Amygdala (tissue), 56 donors: ENCODE measurements at regions not wholly inside any gene's neighbourhood (a gene's known extent, or its start where the extent isn't known, plus 50 kb on each side); places are given as distances from the start of the nearest gene placed in this dataset.
"Not testable (repeated sequence)": the region's sequence is repeated elsewhere in the genome, so short reads cannot be mapped to it uniquely, and the experiment has no call there.

Experiments used
- DNase-seq, 56 donors: peaks; one replicate each; lab custom pipeline; 2025; lab: John Stamatoyannopoulos, UW

DNA sequence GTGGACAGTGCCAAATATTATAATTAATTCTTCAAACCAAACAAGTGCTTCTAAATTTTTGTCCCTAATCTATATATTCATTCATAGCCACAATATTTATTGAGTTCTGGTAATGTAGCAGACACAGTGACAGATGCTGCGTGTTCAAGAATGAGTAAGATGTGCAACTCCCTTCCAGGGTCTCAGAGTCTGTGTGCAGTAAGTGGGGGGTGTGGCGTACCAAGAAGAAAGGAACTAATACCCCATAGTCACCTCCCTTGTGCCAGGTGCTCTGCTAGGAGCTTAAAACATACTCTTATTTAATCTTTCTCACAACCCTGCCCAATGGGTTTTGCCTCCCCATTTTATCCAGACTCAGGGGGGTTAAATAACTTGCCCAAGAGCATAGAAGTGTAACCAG, 358.7 kb downstream of the BARHL2 start:
- no peak for DNase-seq

DNA sequence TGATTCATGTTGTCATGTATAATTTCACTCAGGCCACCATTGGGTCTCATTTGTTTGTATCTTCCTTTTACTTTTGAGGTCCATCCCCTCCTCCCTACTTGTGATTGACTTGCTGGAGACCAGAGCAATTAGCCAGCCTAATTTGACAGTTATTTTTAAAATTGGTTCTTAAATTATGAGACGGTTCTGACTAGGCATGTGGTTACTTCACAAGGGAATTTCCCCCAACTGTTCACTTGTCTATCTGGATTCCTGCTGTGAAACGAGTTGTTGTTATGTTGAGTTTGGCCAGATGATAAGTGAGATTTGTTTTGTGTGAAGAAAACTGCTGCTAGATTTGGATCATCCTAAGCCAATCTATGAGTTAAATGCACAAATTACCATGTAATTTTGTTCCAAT, 359.1 kb downstream of the BARHL2 start:
- no peak for DNase-seq

DNA sequence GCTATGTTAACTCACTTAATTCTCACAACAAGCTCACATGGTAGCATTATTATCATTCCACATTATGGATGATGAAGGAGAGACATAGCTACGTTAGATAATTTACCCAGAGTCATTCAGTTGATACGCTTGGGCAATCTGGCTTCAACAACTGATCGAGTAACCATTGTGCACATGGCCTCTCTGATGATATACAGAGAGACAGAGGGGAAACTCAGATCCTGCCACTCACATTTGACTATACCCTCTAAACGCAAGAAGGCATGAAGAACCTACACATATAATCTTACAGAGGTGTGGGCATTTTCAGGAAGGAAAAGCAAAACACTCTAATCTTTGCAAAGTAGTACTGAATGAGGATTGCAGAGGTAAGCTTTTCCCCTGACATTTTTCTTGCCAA, 360.1 kb downstream of the BARHL2 start:
- DNase-seq: no peak

DNA sequence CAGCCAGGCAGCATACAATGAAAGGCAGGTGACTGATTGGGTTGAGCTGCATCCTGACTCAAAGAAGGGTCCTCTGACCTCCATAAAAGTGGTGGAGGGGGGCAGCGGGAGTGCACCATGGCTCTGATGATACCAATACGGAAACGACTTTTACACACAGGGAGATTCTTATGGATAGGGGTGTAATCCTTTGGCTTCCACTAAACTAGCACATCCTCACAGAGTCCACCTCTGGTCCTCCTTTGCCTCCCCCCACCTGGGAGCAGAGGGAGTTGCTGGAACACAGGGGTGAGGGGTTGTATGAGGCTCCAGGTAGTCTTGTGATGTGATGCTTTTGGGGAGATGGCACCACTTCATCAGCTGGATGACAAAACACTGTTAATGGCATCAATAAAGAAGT, 361.0 kb downstream of the BARHL2 start:
- no peak for DNase-seq

DNA sequence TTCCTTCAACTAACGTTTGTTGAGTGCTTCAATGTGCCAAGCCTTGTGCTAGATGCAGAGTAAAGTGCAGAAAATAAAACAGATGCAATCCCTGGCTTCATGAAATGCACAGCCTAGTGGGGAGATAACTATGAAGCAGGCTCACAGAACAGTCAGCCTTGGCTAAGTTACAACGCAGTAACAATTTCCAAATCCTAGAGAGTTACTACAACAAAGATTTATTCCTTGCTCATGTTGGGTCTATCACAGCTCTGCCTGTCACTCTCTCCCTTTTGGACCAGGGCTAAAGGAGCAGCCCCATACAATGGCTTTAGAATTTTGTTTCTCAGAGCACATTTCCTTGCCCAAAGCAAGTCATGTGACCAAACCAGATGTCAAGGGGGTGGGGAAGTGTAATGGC, 359.8 kb downstream of the ZNF326 start:
- no peak for DNase-seq

DNA sequence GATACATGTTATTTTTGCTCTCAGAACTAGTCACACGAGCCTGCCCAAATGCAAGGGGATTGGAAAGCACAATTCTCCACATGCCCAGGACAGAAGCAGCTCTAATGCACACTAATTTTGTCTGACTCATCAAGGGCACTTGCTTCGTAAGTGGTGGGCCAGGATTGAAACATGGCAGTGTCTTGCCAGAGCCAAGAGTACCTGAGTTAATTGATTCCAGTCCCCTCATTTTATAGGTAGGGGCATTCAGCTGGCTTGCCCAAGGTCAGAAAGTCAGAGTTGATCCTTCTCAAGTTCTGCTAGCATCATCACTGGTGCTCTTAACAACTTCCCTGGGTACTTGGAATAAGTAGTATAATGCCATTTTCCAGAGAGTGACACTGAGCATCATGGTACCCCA, 356.1 kb downstream of the ZNF326 start:
- DNase-seq: no peak

DNA sequence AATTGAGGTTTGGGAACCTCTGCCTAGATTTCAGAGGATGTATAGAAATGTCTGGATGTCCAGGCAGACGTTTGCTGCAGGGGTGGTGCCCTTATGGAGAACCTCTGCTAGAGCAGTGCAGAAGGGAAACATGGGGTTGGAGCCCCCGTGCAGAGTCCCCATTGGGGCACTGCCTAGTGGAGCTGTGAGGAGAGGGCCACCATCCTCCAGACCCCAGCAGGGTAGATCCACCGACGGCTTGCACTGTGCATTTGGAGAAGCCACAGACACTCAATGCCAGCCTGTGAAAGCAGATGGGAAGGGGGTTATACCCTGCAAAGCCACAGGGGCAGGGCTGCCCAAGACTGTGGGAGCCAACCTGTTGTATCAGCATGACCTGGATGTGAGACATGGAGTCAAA, 354.6 kb downstream of the ZNF326 start:
- no peak for DNase-seq

DNA sequence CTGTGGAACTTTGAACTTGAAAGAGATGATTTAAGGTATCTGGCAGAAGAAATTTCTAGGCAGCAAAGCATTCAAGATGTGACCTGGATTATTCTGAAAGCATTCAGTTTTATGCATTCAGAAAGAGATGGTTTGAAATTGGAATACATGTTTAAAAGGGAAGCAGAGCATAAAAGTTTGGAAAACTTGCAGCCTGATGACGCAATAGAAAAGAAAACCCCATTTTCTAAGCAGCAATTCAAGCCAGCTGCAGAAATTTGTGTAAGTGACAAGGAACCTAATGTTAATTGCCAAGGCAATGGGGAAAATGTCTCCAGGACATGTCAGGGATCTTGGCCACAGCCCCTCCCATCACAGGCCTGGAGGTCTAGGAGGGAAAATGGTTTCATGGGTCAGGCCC, 354.0 kb downstream of the ZNF326 start:
- no peak for DNase-seq

DNA sequence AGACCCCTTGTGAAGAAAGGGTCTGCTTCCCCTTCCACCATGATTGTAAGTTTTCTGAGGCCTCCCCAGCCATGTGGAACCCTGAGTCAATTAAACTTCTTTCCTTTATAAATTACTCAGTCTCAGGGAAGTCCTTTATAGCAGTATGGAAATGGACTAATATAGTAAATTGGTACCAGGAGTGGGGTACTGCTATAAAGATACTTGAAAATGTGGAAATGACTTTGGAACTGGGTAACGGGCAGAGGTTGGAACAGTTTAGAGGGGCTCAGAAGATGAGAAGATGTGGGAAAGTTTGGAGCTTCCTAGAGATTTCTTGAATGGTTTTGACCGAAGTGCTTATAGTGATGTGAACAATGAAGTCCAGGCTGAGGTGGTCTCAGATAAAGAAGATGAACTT, 353.5 kb downstream of the ZNF326 start:
- not testable (repeated sequence) for DNase-seq

DNA sequence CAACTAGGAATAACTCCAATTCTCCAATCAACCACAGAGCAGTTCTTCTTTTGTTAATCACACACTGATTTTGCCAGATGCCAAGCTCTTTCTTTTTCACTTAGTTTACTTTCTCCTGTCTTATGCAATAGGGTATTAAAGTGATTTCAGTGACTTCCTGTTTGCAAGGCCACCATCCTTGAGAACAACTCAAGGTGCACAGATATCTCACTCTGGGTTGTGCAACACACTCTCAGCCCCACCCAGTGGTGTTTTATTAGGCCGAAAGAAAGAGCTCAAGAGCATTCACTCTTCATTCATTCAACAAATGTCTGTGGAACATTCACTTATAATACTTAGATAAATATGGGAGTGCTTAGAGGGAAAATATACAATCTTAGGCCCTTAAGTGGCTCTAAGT, 352.5 kb downstream of the ZNF326 start:
- DNase-seq: no peak

DNA sequence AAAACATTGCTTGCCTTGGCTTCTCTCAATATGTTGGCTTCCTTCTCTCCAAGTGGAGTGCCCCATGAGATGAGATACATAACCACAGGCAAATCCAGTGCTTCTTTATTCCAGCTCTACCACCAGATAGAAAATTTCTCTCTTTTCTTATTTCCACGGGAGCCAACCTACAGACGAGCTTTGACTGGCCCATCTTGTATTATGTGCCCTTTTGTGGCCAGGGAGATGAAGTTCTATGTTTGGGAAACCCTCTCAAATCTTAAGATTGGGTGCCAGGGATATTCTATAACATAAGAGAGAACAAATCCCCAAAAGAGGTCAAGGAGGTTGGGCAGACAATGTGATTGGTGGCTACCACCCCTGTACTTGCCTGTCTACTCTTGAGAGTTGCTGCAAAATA, 351.8 kb downstream of the ZNF326 start:
- DNase-seq: no peak

DNA sequence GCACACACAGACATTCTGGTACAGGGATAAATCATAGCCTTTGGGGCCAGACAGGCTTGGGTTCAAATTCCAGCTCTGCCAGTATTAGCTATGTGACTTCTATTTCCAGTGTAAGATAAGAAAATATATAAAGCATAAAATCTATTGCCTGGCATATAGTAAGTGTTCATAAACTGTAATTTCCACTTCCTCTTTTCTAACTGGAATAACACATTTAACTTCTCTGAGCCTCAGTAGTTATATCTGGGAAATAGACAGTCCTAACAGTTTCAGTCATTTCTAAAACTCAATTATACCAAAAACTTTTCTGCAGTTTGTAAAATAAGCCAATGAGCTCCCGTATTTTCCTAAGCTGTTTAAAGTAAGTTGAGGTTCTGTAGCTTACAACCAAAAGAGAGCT, 351.4 kb downstream of the ZNF326 start:
- no peak for DNase-seq

DNA sequence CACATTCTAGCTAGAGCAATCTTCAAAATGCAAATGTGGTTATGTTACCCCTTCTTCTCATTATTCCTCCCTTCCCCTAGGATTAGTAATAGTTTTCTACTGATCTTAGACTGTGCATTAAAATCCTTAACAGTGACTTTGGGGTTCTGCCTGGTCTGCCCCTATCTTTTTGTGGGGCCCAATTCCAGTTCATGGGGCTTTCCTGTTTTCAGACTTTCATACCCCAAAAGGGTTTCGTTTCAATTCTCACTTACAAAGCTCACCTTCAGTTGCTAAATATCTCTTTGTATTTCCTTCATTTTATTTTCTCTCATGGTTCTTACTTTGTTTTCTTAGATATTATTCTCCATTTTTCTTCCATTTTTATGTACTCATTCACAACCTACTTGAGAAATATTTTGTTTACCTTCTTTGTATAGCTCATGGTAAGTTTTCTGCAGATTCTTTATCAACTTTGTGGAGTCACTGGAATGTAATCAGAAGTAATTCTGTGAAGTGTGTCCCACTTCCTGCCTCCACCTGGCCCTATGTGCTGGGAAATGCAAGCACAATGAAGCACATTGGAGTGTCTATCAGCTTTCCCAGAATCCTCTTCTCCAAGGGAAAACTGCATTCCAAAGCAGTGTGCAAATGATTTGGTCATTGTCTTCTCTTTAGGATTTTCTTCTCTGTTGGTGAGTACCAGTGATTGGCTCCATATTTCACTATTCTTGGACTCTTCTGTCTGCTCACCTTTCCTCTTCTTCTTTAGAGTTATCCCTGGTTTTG, 350.2 kb downstream of the ZNF326 start:
- DNase-seq: no peak

DNA sequence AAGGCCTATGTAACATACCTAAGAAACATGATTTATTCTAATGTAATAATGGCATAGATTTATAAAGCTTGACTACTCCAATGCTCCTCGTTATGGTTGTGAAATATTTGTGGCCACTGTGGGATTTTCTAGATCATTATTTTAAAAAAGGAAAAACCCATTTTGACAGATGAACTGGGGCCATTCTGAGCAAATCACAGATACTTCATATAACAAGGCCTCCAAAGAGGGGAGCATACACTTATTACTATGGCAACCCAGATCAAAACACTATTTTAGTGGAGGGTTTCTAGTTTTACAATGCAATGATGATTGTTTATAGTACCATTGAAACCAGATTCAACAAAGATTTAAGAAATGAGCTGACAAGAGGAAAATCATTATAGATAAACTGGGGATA, 346.6 kb downstream of the ZNF326 start:
- DNase-seq: no peak

DNA sequence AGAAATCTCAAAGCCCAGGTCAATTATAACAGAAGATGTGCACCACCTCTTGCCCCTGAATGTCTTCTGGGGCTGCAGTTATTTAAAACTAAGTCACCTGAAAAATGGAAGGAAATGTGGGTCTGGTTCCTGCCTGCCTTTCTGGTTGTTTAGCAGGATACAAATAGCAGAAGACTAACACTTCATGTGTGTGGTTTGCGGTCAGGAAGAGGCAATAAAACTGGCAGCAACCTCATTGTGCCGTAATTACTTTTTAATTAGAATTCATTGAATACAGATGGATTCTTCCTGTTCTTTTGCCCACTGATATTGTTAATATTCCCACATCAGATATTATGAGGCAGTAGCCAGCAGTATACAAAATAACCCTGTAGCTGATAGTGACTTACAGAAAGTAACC, 345.7 kb downstream of the ZNF326 start:
- DNase-seq: no peak

DNA sequence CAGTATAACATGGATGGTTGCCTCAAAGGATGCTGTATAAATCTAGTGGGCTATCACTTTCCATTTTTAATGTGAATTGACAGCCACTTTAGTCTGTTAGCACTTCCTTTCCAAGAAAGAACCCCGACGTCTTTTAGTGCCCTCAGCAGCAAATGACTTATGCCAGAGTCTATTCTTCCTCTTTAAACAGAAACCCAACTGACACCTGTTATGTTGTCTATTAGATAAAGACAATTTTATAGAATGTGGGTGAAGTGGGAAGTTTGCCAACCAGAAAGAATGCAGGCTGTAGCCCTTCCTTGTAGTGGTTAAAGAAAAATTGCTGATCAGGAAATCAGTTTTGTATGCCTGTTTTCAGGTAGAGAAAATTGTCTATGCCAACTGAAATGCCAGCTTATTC, 344.9 kb downstream of the ZNF326 start:
- DNase-seq: no peak

DNA sequence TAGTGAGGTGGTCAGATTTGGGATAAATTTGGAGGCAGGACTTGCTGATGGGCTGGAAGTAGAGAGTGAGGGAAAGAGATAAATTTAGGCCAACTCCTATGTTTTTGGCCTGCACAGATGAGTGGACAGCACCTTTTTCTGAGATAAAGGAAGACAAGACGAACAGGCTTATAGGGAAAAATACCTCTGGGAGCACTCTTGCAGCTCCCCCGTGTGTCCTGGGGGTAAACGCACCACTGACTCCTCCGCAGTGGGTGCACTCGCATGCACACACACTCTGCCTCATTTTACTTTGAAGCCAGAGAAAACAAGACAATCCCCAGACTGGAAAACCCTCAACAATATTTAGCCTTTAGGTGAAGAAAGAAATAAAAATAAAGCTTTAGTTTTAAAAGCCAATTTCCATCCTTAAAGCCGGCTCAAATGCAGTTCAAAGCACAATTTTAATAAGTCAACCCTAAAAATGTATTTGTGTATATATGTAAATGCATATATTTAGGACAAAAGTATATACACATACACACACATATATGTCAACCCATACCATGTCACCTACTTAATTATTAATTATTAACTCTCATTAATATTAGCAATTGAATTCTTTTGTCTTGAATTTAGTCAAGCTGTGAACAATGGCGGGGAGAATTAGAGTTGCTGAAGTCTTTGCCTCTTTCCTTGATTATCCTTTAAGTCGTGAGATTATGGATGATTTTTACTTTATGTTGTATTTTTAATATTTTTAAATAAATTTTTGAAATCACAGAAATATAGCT, 341.8 kb downstream of the ZNF326 start:
- DNase-seq: no peak

DNA sequence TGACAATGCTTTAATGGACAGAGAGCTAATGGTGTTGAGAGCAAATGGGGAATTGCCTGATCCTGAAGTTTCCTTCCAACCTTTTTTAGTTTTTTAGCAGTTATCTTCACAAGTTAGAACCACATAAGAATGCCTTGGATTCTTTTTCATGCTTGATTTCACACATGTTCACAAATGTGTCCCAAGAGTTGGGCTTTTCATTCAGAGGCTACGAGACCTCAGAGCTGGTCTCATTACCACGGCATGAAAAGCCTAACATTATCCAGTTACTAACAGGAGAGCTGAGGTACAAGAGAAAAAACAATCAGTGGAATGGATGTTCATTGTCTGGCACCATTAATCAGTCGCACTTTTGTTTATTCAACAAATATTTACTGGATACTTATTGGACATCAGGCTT, 340.6 kb downstream of the ZNF326 start:
- no peak for DNase-seq

DNA sequence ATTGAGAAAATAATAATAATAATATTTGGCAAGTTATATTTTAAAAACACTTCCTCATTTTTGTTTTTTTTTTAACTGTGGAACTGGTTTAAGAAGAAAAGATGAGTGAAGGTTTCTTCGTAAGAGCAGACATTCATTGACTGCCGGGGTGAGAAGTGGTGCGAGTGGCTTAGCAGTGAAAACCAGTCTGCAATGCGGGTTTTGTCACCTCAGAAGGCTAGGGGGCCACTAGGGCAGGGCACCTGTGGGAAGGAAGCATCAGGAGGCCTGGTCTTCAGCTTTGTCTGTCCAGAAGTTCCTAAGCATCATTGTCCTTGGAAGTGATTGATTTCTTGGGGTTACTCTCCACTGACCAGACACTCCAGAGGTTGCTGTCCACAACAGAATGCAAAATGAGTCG, 339.2 kb downstream of the ZNF326 start:
- DNase-seq: no peak

DNA sequence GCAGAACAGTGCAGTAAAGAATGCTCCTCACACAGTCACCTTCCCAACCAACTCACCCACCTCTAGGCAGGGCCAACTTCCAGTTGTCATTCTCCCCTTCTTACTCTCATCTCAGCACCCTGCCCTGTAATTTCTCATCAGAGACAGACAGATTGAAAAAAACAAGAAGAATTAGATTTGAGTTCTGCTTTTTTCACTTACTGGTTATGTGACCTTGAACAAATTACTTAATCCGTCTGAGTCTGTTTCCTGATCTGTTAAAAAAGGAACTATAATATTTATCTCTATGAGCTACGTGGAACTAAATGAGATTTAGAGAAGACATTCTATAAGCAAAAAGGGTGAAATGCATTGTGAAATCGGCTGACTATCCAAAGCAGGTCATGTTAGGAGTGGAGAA, 330.3 kb downstream of the ZNF326 start:
- DNase-seq: no peak

DNA sequence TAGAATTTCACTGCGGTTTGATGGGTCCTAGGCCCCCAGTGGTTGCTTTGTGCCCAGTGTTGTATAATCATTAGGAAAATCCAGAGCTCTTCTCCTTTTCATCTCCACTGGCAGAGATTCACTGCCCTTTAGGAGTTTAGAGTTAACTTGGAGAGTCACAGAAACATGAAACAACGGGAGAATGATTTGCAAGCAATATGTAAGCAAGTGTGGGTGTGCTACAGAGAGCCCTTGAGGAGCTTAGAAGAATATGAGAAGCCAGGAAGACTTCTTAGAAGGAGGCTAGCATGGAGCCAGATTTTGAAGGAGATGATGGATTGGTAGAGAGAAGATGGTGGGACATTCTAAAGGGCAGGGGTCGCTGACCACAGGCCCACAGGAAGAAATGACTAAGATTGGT, 327.3 kb downstream of the ZNF326 start:
- DNase-seq: no peak

DNA sequence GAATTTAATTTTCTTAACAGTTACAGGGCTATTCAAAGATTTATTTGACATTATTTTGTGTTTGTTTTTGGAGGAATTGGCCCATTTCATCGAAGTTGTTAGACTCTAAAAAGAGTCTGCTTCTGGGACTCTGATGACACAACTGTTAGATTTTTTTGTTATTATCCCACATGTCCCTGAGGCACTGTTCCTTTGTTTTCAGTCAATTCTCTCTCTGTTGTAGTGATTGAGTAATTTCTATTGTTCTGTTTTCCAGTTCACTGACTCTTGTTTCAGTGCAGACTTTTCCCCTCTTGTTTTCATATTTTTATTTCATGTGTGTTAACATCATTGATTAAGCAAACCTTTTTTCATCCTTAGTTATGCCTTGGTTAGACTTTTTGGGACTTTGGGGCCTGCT, 325.0 kb downstream of the ZNF326 start:
- no peak for DNase-seq
